Large intestine (tissue), 3 donors: ENCODE measurements at regions not wholly inside any gene's neighbourhood (a gene's known extent, or its start where the extent isn't known, plus 50 kb on each side); places are given as distances from the start of the nearest gene placed in this dataset.
"Not testable (repeated sequence)": the region's sequence is repeated elsewhere in the genome, so short reads cannot be mapped to it uniquely, and the experiment has no call there.

ENCODE experiments used
- DNase-seq, 2 donors: peaks; one replicate each; pipeline versions ENCODE4 v3.0.0 to v3.0.0-alpha.2; 2013
- H3K27ac ChIP-seq: one replicate; pipeline ENCODE4 v1.5.1; 2013; ENCODE audit warnings: low read length
- H3K27me3 ChIP-seq: 2 replicates; pipeline ENCODE4 v1.6.1; 2013; ENCODE audit warnings: low read length; ENCODE audit not compliant: control insufficient read depth, insufficient read depth
- H3K36me3 ChIP-seq: 2 replicates; pipeline ENCODE4 v1.6.1; 2013; ENCODE audit warnings: low read length; ENCODE audit not compliant: control insufficient read depth, insufficient read depth
- H3K4me1 ChIP-seq: one replicate; pipeline ENCODE4 v1.6.1; 2013; ENCODE audit warnings: low read length; ENCODE audit not compliant: control insufficient read depth, insufficient read depth
- H3K4me3 ChIP-seq: one replicate; pipeline ENCODE4 v1.5.1; 2013; ENCODE audit warnings: low read length
- H3K9me3 ChIP-seq: one replicate; pipeline ENCODE4 v1.6.1; 2013; ENCODE audit warnings: mild to moderate bottlenecking, low read depth, low read length, moderate library complexity; ENCODE audit not compliant: control insufficient read depth
- WGBS: methylation state at CpG from one replicate; pipeline ENCODE4 v1.1.5; 2013; ENCODE audit warnings: low lambda C conversion rate; ENCODE audit not compliant: insufficient coverage; 5-methylcytosine and 5-hydroxymethylcytosine counted together

DNA sequence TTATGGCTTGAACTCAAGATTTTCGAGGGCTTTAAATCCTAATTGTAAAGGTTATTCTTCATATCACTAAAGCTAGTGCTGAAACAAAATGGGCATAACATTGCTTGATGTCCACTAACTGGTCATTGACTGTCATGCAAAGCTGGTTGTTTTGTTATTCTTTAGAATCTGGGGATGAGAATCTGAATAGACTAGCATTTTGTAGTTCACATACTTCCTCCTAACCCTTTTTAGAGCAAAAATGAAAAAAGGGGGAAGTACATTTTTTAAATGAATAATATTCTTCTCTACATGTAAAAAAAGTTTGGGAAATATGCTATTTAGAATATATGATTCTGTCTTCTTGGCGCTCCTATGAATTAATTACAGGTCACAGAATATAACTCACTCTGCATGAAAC lies 72.2 kb upstream of the HMCN1 start:
- 100% methylated on average over 1 of the region's 2 CpGs for WGBS
- no peaks in the 10 kb centered on the region for H3K27me3 ChIP-seq

DNA sequence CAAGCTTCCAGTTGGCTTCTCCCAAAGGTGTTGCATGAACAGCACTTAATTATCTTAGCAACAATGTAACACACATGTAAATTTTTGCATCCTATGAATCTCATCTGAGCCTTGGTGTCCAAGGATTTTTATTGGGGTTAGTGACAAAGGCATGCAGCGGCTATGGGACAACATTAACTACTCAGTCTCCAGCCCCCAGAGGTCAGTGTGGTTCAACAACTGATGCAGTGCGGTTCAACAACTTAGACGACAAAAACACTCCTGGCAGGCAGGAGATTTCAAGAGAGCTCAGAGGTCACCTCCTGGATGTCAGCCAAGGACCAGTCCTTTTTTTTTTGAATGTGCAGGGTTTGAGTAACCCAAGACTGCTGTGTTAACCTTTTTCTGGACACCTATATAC lies 77.5 kb upstream of the HMCN1 start:
- no peaks in the 10 kb centered on the region for H3K36me3 ChIP-seq
- H3K27me3 ChIP-seq: no peaks in the 10 kb centered on the region
- H3K4me3 ChIP-seq: no peak overlapping the region
- no peak for DNase-seq
- WGBS: no CpG with 5 or more reads among the region's 3 CpGs
- H3K4me1 ChIP-seq: no peaks in the 10 kb centered on the region
- no peak overlapping the region for H3K27ac ChIP-seq
- H3K9me3 ChIP-seq: peaks cover 3% of the 10 kb centered on the region

More for the DNA sequence above, 72.2 kb upstream of the HMCN1 start:
- no peaks in the 10 kb centered on the region for H3K9me3 ChIP-seq
- no peak for DNase-seq
- no peak overlapping the region for H3K4me3 ChIP-seq
- no peaks in the 10 kb centered on the region for H3K36me3 ChIP-seq
- H3K4me1 ChIP-seq: no peaks in the 10 kb centered on the region
- H3K27ac ChIP-seq: no peak overlapping the region

DNA sequence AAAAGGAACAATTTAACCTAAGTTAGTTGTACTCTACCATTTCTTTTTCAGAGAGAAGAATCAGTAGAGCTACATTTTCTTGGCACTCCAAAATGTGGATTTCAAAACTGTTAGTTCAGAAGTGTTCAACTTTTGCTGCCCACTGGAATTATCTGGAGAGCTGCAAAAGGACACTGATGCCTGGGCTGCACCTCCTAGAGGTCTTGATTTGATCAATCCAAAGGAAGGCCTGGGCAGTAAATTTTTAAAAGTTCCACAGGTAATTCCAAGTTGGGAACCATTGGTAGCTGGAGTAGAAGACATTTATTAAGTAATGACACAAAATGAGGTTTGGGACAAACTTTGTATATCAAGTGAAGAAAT lies 79.3 kb upstream of the HMCN1 start:
- no peaks in the 10 kb centered on the region for H3K36me3 ChIP-seq
- H3K27me3 ChIP-seq: no peaks in the 10 kb centered on the region
- H3K4me1 ChIP-seq: peaks cover 4% of the 10 kb centered on the region
- peaks cover 3% of the 10 kb centered on the region for H3K9me3 ChIP-seq
- H3K4me3 ChIP-seq: no peak overlapping the region
- H3K27ac ChIP-seq: no peak overlapping the region
- no peak for DNase-seq

DNA sequence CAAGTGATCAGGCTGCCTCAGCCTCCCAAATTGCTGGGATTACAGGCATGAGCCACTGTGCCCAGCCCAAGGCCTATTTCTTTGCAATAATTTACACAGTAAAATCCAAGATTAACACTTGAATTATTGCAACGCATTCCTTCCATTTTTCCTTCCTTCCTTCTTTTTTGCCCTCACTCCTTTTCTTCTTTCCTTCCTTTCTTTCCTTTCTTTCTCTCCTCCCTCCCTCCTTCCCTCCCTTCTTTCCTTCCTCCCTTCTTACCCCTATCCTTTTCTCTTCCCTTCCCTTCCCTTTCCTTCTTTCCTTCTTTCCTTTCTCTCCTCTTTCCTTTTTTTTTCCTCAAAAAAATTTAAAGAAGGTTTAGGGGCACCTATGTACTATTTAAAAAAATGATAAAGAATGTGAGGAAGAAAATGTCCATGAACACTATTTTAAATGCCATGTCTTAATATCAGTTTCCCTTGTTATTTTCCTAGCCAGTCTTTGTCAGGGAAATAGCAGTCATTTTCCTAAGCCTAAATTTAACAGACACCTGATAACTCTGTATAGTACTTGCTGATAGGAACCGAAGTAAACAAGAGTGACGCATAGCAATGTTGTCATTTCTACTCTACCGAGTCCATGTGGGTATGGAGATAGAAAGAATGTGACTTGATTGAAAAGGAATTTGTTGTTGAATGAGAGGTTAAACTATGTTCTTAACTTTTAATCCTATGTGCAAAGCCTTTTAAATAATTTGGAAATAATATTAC lies 79.8 kb upstream of the HMCN1 start:
- 100% methylated on average over 1 of the region's 4 CpGs for WGBS
- no peak overlapping the region for H3K4me3 ChIP-seq
- peaks cover 4% of the 10 kb centered on the region for H3K4me1 ChIP-seq
- H3K36me3 ChIP-seq: no peaks in the 10 kb centered on the region
- no peak overlapping the region for H3K27ac ChIP-seq
- no peaks in the 10 kb centered on the region for H3K27me3 ChIP-seq
- DNase-seq: peak in 1 of 2 donors; percentile 53
- H3K9me3 ChIP-seq: peaks cover 3% of the 10 kb centered on the region

DNA sequence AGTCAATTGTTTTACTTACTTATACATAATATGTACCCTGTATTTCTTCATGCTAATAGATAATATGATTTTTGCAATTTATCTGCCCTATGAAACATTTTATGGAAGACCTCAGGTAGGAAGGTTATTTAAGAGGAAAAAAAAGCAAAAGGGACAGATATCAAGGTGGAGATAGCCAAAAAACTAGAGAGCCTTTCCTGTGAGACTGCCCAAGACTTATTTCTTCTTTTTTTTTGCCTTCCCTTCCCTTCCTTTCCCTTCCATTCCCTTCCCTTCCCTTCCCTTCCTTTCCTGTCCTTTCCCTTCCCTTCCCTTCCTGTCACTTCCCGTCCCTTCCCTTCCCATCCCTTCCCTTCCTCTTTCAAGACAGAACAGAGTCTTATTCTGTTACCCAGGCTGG lies 80.6 kb upstream of the HMCN1 start:
- Histone ChIP-seq H3K9me3 (peaks cover 10% of the 10 kb centered on the region), H3K4me3 (no peak overlapping the region)
- 86% methylated on average over 1 of the region's 1 CpG for WGBS

DNA sequence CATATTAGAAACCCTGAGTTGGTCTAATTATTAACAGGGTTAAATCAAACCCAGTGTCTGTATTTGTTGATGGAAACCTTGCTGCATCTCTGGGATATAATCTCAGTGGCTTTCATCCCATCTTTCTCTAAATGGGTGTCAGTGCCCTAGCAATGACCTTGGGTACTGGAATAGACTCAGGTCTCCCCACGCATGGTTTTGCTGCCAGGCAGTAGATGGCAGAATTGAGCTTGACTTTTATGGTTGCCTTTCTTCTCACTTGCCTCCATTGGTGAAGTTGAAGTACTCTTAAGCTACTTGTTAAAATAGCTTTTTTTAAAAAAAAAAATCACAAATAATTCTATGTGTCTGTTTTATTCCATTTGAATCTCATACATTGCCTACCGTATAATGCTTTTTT lies 81.8 kb upstream of the HMCN1 start:
- peaks cover 11% of the 10 kb centered on the region for H3K9me3 ChIP-seq
- no peaks in the 10 kb centered on the region for H3K27me3 ChIP-seq
- DNase-seq: no peak
- H3K36me3 ChIP-seq: no peaks in the 10 kb centered on the region
- no peak overlapping the region for H3K4me3 ChIP-seq
- no peak overlapping the region for H3K27ac ChIP-seq
- 100% methylated on average over 1 of the region's 2 CpGs for WGBS
- H3K4me1 ChIP-seq: peaks cover 9% of the 10 kb centered on the region

More for the DNA sequence above, 80.6 kb upstream of the HMCN1 start:
- peaks cover 4% of the 10 kb centered on the region for H3K4me1 ChIP-seq
- no peak overlapping the region for H3K27ac ChIP-seq
- DNase-seq: no peak
- no peaks in the 10 kb centered on the region for H3K36me3 ChIP-seq
- no peaks in the 10 kb centered on the region for H3K27me3 ChIP-seq

DNA sequence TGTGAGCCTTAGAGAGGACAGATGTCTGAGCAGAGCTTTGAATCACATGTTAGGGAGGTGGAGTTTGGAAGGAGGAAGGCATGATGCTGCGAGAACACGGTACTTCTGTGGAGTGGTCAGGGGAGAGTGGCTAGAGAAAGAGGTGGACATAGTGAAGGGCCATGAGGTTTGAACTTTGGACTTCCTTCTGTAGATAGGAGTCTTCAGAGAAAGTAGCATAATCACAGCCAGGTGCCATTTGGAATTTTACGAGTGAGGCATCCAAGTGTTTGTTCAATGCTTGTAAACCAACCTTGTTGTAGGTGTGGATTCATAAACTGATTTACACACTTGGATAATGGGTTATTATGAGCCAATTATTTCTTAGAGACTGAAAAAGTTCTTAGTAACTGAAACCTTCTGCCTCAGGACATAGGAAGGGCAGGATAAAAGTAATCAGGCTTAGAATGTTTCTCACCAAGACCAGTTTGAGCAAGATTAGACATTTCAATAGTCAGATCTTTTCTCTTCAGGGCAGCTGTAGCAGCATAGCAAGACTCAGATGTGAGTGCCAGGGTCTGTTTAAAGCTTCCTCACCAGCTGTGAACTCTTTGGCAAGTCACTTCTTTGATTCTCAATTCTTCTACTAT lies 83.5 kb upstream of the HMCN1 start:
- H3K27ac ChIP-seq: no peak overlapping the region
- peak; percentile 40 to 69 for DNase-seq

DNA sequence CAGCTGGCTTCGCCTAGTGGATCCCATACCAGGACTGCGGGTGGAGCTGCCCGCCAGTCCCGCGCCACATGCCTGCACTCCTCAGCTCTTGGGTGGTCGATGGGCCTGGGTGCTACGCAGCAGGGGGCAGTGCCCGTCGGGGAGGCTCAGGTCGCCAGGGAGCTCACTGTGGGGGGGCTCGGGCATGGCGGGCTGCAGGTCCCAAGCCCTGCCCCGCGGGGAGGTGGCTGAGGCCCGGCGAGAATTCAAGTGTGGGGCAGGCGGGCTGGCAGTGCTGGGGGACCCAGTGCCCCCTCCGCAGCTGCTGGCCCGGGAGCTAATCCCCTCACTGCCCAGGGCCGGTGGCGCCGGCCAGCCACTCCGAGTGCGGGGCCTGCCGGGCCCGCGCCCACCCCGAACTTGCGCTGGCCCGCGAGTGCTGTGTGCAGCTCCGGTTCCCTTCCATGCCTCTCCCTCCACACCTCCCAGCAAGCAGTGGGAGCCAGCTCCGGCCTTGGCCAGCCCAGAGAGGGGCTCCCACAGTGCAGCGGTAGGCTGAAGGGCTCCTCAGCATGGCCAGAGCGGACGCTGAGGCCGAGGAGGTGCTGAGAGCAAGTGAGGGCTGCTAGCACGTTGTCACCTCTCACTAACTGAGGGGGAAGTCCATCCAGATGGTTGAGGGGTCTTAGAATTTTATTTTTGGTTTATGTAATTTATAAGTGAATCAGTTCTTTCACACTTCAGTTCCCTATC lies 85.2 kb upstream of the HMCN1 start:
- no peaks in the 10 kb centered on the region for H3K27me3 ChIP-seq
- peaks cover 23% of the 10 kb centered on the region for H3K4me1 ChIP-seq
- H3K27ac ChIP-seq: no peak overlapping the region
- no peak overlapping the region for H3K4me3 ChIP-seq
- no CpG with 5 or more reads among the region's 38 CpGs for WGBS
- H3K36me3 ChIP-seq: no peaks in the 10 kb centered on the region
- H3K9me3 ChIP-seq: peaks cover 15% of the 10 kb centered on the region
- DNase-seq: no peak

More for the DNA sequence above, 83.5 kb upstream of the HMCN1 start:
- Histone ChIP-seq H3K9me3 (peaks cover 11% of the 10 kb centered on the region), H3K27me3 (no peaks in the 10 kb centered on the region), H3K4me3 (no peak overlapping the region), H3K4me1 (peaks cover 18% of the 10 kb centered on the region), H3K36me3 (no peaks in the 10 kb centered on the region)
- 70% methylated on average over 2 of the region's 3 CpGs for WGBS

DNA sequence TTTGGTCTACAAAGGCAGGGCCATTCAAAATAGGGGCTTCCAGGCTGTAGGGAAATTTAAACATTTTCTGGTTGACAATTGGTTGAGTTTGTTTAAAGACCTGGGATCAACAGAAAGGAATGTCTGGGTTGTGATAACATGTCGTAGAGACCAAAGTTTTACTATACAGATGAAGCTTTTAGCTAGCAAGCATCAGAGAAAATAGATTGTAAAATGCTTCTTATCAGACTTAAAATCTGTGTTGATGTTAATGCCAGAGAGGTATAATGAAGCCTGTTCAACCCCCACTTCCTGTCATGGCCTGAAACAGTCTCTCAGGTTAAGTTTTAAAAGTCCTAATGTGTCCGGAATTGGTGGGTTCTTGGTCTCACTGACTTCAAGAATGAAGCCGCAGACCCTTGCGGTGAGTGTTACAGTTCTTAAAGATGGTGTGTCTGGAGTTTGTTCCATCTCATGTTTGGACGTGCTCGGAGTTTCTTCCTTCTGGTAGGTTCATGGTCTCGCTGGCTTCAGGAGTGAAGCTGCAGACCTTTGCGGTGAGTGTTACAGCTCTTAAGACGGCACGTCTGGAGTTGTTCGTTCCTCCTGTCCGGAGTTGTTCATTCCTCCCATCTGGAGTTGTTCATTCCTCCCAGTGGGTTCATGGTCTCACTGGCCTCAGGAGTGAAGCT lies 86.5 kb upstream of the HMCN1 start:
- WGBS: 20% methylated on average over 1 of the region's 12 CpGs

DNA sequence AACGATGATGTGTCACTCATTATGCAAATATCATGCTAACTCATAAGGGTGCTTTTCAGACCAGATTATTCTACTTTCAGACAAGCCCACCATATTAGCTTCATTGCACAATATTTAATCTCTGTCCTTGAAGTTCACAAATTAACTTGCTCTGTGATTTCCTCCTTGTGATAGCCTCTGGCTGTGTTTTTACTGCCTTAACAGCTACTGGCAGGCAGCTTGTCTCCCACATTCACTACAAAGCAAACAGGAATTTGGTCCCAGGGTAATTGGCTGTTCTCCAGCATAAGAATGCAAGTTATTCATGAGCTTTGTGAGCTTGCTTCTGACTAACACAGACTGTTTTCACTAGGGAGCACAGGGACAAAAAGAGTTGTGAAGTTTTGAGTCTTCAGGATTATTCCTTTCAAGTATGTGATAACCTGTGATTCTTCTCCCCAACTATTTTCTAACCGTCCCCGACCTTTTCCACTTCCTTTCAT lies 87.9 kb upstream of the HMCN1 start:
- WGBS: 0% methylated on average over 1 of the region's 3 CpGs
- DNase-seq: peak; percentile 89 to 95
- no peaks in the 10 kb centered on the region for H3K36me3 ChIP-seq
- H3K4me3 ChIP-seq: peak overlapping the region; percentile 11
- peak overlapping the region; percentile 80 for H3K27ac ChIP-seq
- H3K4me1 ChIP-seq: peaks cover 23% of the 10 kb centered on the region
- no peaks in the 10 kb centered on the region for H3K27me3 ChIP-seq
- H3K9me3 ChIP-seq: peaks cover 12% of the 10 kb centered on the region

More for the DNA sequence above, 86.5 kb upstream of the HMCN1 start:
- peaks cover 12% of the 10 kb centered on the region for H3K9me3 ChIP-seq
- peaks cover 23% of the 10 kb centered on the region for H3K4me1 ChIP-seq
- H3K27me3 ChIP-seq, H3K4me3 ChIP-seq, DNase-seq, H3K36me3 ChIP-seq: not testable (repeated sequence)
- peak overlapping the region; percentile 80 for H3K27ac ChIP-seq
